Large intestine (tissue), 3 donors: ENCODE measurements at regions not wholly inside any gene's neighbourhood (a gene's known extent, or its start where the extent isn't known, plus 50 kb on each side); places are given as distances from the start of the nearest gene placed in this dataset.

ENCODE experiments used
- DNase-seq, 2 donors: peaks; one replicate each; pipeline versions ENCODE4 v3.0.0 to v3.0.0-alpha.2; 2013
- H3K27ac ChIP-seq: one replicate; pipeline ENCODE4 v1.5.1; 2013; ENCODE audit warnings: low read length
- H3K27me3 ChIP-seq: 2 replicates; pipeline ENCODE4 v1.6.1; 2013; ENCODE audit warnings: low read length; ENCODE audit not compliant: control insufficient read depth, insufficient read depth
- H3K36me3 ChIP-seq: 2 replicates; pipeline ENCODE4 v1.6.1; 2013; ENCODE audit warnings: low read length; ENCODE audit not compliant: control insufficient read depth, insufficient read depth
- H3K4me1 ChIP-seq: one replicate; pipeline ENCODE4 v1.6.1; 2013; ENCODE audit warnings: low read length; ENCODE audit not compliant: control insufficient read depth, insufficient read depth
- H3K4me3 ChIP-seq: one replicate; pipeline ENCODE4 v1.5.1; 2013; ENCODE audit warnings: low read length
- H3K9me3 ChIP-seq: one replicate; pipeline ENCODE4 v1.6.1; 2013; ENCODE audit warnings: mild to moderate bottlenecking, low read depth, low read length, moderate library complexity; ENCODE audit not compliant: control insufficient read depth
- WGBS: methylation state at CpG from one replicate; pipeline ENCODE4 v1.1.5; 2013; ENCODE audit warnings: low lambda C conversion rate; ENCODE audit not compliant: insufficient coverage; 5-methylcytosine and 5-hydroxymethylcytosine counted together

- no peak for DNase-seq
- Histone ChIP-seq H3K9me3 (no peaks in the 10 kb centered on the region), H3K36me3 (no peaks in the 10 kb centered on the region), H3K27ac (no peak overlapping the region), H3K27me3 (peaks cover 12% of the 10 kb centered on the region), H3K4me1 (no peaks in the 10 kb centered on the region), H3K4me3 (no peak overlapping the region)
- no CpG with 5 or more reads among the region's 16 CpGs for WGBS
These were observed 218.3 kb downstream of the GLI2 start for GRCh38 chr2:120953843-120954584.

GRCh38 chr2:120954939-120955338 lies 219.3 kb downstream of the GLI2 start:
- H3K9me3 ChIP-seq = no peaks in the 10 kb centered on the region
- no peak overlapping the region for H3K27ac ChIP-seq
- DNase-seq = no peak
- peaks cover 10% of the 10 kb centered on the region for H3K27me3 ChIP-seq
- H3K36me3 ChIP-seq = no peaks in the 10 kb centered on the region
- no peaks in the 10 kb centered on the region for H3K4me1 ChIP-seq
- WGBS = no CpG with 5 or more reads among the region's 8 CpGs
- no peak overlapping the region for H3K4me3 ChIP-seq

GRCh38 chr2:120955427-120955826 lies 219.8 kb downstream of the GLI2 start:
- no peaks in the 10 kb centered on the region for H3K9me3 ChIP-seq
- H3K27ac ChIP-seq = no peak overlapping the region
- WGBS = no CpG with 5 or more reads among the region's 8 CpGs
- peaks cover 7% of the 10 kb centered on the region for H3K27me3 ChIP-seq
- DNase-seq = no peak
- no peak overlapping the region for H3K4me3 ChIP-seq
- no peaks in the 10 kb centered on the region for H3K4me1 ChIP-seq
- H3K36me3 ChIP-seq = no peaks in the 10 kb centered on the region

- WGBS = no CpG with 5 or more reads among the region's 14 CpGs
- Histone ChIP-seq H3K27ac (no peak overlapping the region), H3K9me3 (no peaks in the 10 kb centered on the region), H3K36me3 (no peaks in the 10 kb centered on the region), H3K27me3 (peaks cover 4% of the 10 kb centered on the region), H3K4me1 (no peaks in the 10 kb centered on the region), H3K4me3 (no peak overlapping the region)
- no peak for DNase-seq
These were observed 221.0 kb downstream of the GLI2 start for GRCh38 chr2:120956486-120957156.

- Histone ChIP-seq H3K9me3 (no peaks in the 10 kb centered on the region), H3K27me3 (peaks cover 4% of the 10 kb centered on the region), H3K4me3 (no peak overlapping the region), H3K4me1 (no peaks in the 10 kb centered on the region), H3K36me3 (no peaks in the 10 kb centered on the region), H3K27ac (no peak overlapping the region)
- no CpG with 5 or more reads among the region's 5 CpGs for WGBS
- no peak for DNase-seq
These were observed 222.2 kb downstream of the GLI2 start for GRCh38 chr2:120957905-120958304.

- Histone ChIP-seq H3K27me3 (peaks cover 7% of the 10 kb centered on the region), H3K9me3 (no peaks in the 10 kb centered on the region), H3K4me1 (no peaks in the 10 kb centered on the region), H3K27ac (no peak overlapping the region), H3K36me3 (no peaks in the 10 kb centered on the region), H3K4me3 (no peak overlapping the region)
- no CpG with 5 or more reads among the region's 17 CpGs for whole genome bisulfite sequencing
- no peak for DNase-seq
These were observed 223.1 kb downstream of the GLI2 start for GRCh38 chr2:120958623-120959366.

GRCh38 chr2:120959426-120959825 lies 223.8 kb downstream of the GLI2 start:
- WGBS = no CpG with 5 or more reads among the region's 13 CpGs
- Histone ChIP-seq H3K27me3 (peaks cover 7% of the 10 kb centered on the region), H3K4me1 (no peaks in the 10 kb centered on the region), H3K9me3 (no peaks in the 10 kb centered on the region), H3K4me3 (no peak overlapping the region), H3K36me3 (no peaks in the 10 kb centered on the region), H3K27ac (no peak overlapping the region)
- no peak for DNase-seq

GRCh38 chr2:120960770-120961366 lies 225.2 kb downstream of the GLI2 start:
- H3K4me3 ChIP-seq = no peak overlapping the region
- no CpG with 5 or more reads among the region's 13 CpGs for WGBS
- H3K27me3 ChIP-seq = peaks cover 7% of the 10 kb centered on the region
- no peak overlapping the region for H3K27ac ChIP-seq
- H3K9me3 ChIP-seq = no peaks in the 10 kb centered on the region
- no peaks in the 10 kb centered on the region for H3K36me3 ChIP-seq
- DNase-seq = no peak
- no peaks in the 10 kb centered on the region for H3K4me1 ChIP-seq

- WGBS = no CpG with 5 or more reads among the region's 11 CpGs
- Histone ChIP-seq H3K36me3 (no peaks in the 10 kb centered on the region), H3K9me3 (no peaks in the 10 kb centered on the region), H3K4me3 (no peak overlapping the region), H3K4me1 (no peaks in the 10 kb centered on the region), H3K27ac (no peak overlapping the region), H3K27me3 (peaks cover 3% of the 10 kb centered on the region)
- no peak for DNase-seq
These were observed 225.7 kb downstream of the GLI2 start for GRCh38 chr2:120961396-120961795.

GRCh38 chr2:120963997-120964705 lies 228.5 kb downstream of the GLI2 start:
- H3K4me1 ChIP-seq = no peaks in the 10 kb centered on the region
- no peaks in the 10 kb centered on the region for H3K9me3 ChIP-seq
- DNase-seq = no peak
- no peak overlapping the region for H3K27ac ChIP-seq
- no peak overlapping the region for H3K4me3 ChIP-seq
- H3K36me3 ChIP-seq = peaks cover under 1% of the 10 kb centered on the region
- no CpG with 5 or more reads among the region's 12 CpGs for WGBS
- peaks cover 3% of the 10 kb centered on the region for H3K27me3 ChIP-seq
